ENCODE measurements at regions not wholly inside any gene's neighbourhood (a gene's known extent, or its start where the extent isn't known, plus 50 kb on each side); places are given as distances from the start of the nearest gene placed in this dataset.
"Not testable (repeated sequence)": the region's sequence is repeated elsewhere in the genome, so short reads cannot be mapped to it uniquely, and the experiment has no call there.

GRCh38 chrX:76617020-76617419, 189.5 kb downstream of the MAGEE1 start:
- WGBS (ENCODE audit: insufficient coverage, insufficient read length) = no CpG with 5 or more reads among the region's 3 CpGs
- DNase-seq (ENCODE audit: low read depth, low spot score) = no peak
- H3K27me3 ChIP-seq (ENCODE audit: control insufficient read depth, insufficient read depth, low read length) = no peaks in the 10 kb centered on the region

GRCh38 chrX:76643590-76643989, 216.1 kb downstream of the MAGEE1 start:
- no peak overlapping the region for H3K4me3 ChIP-seq (ENCODE audit: low read length)
- no peaks in the 10 kb centered on the region for H3K9me3 ChIP-seq (ENCODE audit: control insufficient read depth, insufficient read depth, low read length)
- WGBS (ENCODE audit: insufficient coverage, insufficient read length) = no CpG with 5 or more reads among the region's 2 CpGs

More at GRCh38 chrX:76617020-76617419, 189.5 kb downstream of the MAGEE1 start:
- Histone ChIP-seq H3K36me3 (ENCODE audit: control insufficient read depth, insufficient read depth, low read length) (no peaks in the 10 kb centered on the region), H3K27ac (ENCODE audit: low read length) (no peak overlapping the region), H3K9me3 (ENCODE audit: control insufficient read depth, insufficient read depth, low read length) (no peaks in the 10 kb centered on the region), H3K4me1 (ENCODE audit: control insufficient read depth, insufficient read depth, low read length) (no peaks in the 10 kb centered on the region), H3K4me3 (ENCODE audit: low read length) (no peak overlapping the region)

GRCh38 chrX:76651369-76651768, 223.9 kb downstream of the MAGEE1 start:
- not testable (repeated sequence) for H3K4me1 ChIP-seq (ENCODE audit: control insufficient read depth, insufficient read depth, low read length); H3K4me3 ChIP-seq (ENCODE audit: low read length); DNase-seq (ENCODE audit: low read depth, low spot score); H3K36me3 ChIP-seq (ENCODE audit: control insufficient read depth, insufficient read depth, low read length); H3K27ac ChIP-seq (ENCODE audit: low read length); H3K27me3 ChIP-seq (ENCODE audit: control insufficient read depth, insufficient read depth, low read length); H3K9me3 ChIP-seq (ENCODE audit: control insufficient read depth, insufficient read depth, low read length)
- WGBS (ENCODE audit: insufficient coverage, insufficient read length) = no CpG with 5 or more reads among the region's 3 CpGs

More at GRCh38 chrX:76643590-76643989, 216.1 kb downstream of the MAGEE1 start:
- Histone ChIP-seq H3K27me3 (ENCODE audit: control insufficient read depth, insufficient read depth, low read length) (no peaks in the 10 kb centered on the region), H3K4me1 (ENCODE audit: control insufficient read depth, insufficient read depth, low read length) (no peaks in the 10 kb centered on the region), H3K27ac (ENCODE audit: low read length) (no peak overlapping the region), H3K36me3 (ENCODE audit: control insufficient read depth, insufficient read depth, low read length) (no peaks in the 10 kb centered on the region)
- DNase-seq (ENCODE audit: low read depth, low spot score) = no peak

GRCh38 chrX:76657499-76657898, 230.0 kb downstream of the MAGEE1 start:
- H3K27ac ChIP-seq (ENCODE audit: low read length) = no peak overlapping the region
- no peaks in the 10 kb centered on the region for H3K27me3 ChIP-seq (ENCODE audit: control insufficient read depth, insufficient read depth, low read length)
- no peak for DNase-seq (ENCODE audit: low read depth, low spot score)
- H3K9me3 ChIP-seq (ENCODE audit: control insufficient read depth, insufficient read depth, low read length) = no peaks in the 10 kb centered on the region
- no peaks in the 10 kb centered on the region for H3K4me1 ChIP-seq (ENCODE audit: control insufficient read depth, insufficient read depth, low read length)
- H3K4me3 ChIP-seq (ENCODE audit: low read length) = no peak overlapping the region
- H3K36me3 ChIP-seq (ENCODE audit: control insufficient read depth, insufficient read depth, low read length) = no peaks in the 10 kb centered on the region
